ENCODE measurements at regions not wholly inside any gene's neighbourhood (a gene's known extent, or its start where the extent isn't known, plus 50 kb on each side); places are given as distances from the start of the nearest gene placed in this dataset.

DNA sequence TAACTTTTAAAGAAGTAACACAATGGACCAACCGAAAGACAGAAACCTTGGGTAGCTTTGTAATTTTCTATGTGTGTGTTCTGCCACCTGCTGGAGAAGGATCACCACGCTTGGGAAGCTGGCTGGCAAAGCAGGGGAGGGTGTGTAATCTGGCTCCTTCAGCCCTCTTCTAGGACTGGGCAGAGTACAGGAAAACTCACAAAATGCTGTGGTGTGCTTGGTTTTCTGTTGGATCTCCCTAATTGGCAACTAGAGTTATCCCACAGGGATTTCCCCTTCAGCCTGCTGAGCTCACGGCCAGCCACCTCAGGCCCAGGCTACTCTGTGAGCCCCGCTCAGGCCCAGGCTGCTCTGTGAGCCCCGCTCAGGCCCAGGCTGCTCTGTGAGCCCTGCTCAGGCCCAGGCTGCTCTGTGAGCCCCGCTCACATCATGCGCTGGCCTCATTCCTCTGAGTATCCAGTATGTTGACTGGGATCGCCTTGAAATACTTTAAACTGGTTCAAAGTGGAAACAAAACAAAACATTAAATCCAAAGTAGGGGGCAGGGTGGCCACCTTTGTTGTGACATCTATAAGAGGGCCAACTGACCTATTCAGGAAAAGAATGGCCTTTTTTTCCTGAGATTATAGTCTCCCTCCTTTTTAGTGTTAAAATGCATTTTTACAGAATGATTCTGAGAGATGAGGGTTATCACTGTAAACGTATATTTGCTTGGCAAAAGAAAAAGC is 52.0 kb upstream of the RNU6-8 start:
- DNase-seq, result peak; percentile 62 to 76

DNA sequence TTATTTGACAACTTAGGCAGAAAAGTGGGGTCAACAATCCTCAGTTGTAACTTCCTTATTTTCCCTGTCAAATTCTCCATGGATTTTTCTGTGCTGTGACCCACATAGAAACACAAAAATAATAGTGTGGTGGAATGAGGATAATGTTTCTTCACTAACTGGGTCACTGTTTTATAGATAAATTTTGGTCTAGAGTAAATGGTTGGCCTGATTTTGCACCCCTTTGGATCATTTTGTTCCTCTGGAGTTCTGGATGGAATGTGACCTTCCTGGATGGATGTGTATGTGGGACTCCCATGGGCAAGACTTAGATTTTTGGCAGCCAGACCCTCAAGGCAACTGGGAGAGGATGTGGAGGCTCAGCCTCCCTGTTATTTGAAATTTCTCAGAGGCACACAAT is 52.7 kb upstream of the RNU6-8 start:
- no peak for DNase-seq

DNA sequence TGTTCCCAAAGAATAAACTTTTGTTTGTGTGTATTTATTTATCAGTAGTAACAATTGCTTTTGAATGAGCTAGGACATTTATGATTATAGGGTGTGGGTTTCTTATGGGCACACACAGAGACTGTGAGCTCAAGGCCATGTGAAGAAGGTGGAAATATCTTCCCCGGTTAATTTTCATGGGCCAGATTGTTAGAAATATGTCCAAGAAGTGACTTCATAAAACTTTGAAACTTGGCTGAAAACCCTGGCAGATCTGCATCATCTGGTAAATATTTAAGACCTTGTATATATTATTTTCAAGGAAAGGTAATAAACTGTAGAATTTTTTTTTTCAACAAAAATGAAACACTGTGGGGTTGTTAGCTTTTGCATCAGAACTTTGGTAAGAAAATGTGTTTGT is 53.5 kb upstream of the RNU6-8 start:
- no peak for DNase-seq

DNA sequence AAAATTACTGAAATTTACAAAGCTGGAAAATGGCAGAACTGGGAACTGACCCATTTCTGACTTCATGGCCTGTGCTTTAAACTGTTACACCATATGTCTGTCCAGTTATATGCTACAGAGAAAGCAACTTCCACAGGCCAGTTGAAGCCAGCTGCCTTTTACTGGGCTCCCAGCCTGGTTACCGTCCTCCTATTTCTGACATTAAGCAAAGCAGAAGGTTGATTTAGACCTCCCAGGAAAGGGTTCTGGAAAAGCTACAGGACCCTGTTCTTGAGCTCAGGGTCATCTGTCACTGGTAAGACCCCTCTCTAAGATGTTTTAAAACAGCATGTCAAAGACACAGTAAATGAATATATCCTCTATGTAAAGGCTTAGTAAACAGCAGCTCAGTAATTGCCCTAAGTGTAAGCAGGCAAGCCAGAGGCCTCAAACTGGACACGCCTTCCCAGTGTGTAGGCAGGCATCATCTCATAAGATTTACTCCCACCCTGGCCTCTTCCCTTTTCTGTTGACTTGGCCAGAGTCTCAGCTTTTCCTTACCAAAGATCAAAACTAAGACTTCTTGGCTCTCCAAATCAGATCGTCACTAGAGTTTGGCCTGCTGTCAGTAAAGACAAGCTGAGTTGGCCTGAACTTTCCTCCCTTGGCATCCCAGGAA is 55.4 kb upstream of the RNU6-8 start:
- DNase-seq, result peak; percentile 58 to 86

GRCh38 chr14:32259368-32260013 is 56.4 kb upstream of the RNU6-8 start:
- peak in 1 of 2 donors; percentile 50 for DNase-seq

DNA sequence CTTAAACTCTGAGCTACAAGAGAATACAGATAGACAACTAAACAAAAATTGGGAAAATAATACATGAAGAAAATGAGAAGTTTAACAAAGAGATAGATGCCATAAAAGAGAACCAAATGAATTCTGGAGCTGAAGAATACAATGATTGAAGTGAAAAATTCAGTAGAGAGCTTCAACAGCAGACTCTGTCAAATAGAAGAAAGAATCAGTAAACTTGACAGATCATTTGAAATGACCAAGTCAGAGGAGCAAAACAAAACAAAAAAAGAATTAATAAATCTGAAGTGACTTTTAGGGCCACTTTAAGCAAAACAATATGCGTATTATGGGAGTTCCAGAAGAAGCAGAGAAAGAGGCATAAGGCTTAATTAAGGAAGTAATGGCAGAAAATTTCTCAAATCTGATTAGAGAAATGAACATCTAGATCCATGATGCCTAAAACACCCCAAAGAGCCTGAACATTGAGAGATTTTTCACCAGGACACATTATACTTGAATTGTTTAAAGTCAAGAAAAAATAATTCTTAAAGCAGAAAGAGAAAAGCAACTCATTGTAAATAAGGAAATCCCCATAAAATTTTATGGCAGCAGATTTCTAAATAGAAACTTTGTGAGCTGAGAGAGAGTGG is 61.0 kb upstream of the RNU6-8 start:
- no peak for DNase-seq

GRCh38 chr14:32265584-32265983 is 62.5 kb upstream of the RNU6-8 start:
- DNase-seq, result no peak

- no peak for DNase-seq
These were observed 51.1 kb upstream of the AKAP6 start for GRCh38 chr14:32277998-32278397.

All from inflammatory macrophage (primary cell).